Loucy (cell line): ENCODE measurements at regions not wholly inside any gene's neighbourhood (a gene's known extent, or its start where the extent isn't known, plus 50 kb on each side); places are given as distances from the start of the nearest gene placed in this dataset.

Experiments
- H2AFZ ChIP-seq: fragments of 200-600 bp; sonication (generic); 2 replicates; pipeline ENCODE4 v1.6.0; 2016; ENCODE audit warnings: antibody characterized with exemption, mild to moderate bottlenecking, low read length, moderate library complexity
- H3F3A ChIP-seq: fragments of 200-600 bp; 2 replicates; pipeline ENCODE4 v1.6.0; 2016; ENCODE audit warnings: antibody characterized with exemption, low read depth, mild to moderate bottlenecking
- H3K27me3 ChIP-seq: fragments of 200-600 bp; sonication (generic); 2 replicates; pipeline ENCODE4 v1.6.1; 2014; ENCODE audit warnings: low read length, mild to moderate bottlenecking; ENCODE audit not compliant: insufficient read depth, poor library complexity, severe bottlenecking
- H3K36me3 ChIP-seq: fragments of 200-600 bp; sonication (generic); 2 replicates; pipeline ENCODE4 v1.6.1; 2016; ENCODE audit warnings: low read length; ENCODE audit not compliant: insufficient read depth
- H3K4me1 ChIP-seq: fragments of 200-600 bp; sonication (generic); 2 replicates; pipeline ENCODE4 v1.5.1; 2014; ENCODE audit warnings: low read length, mild to moderate bottlenecking; ENCODE audit not compliant: insufficient read depth, poor library complexity, severe bottlenecking
- H3K4me2 ChIP-seq: fragments of 200-600 bp; sonication (generic); 2 replicates; pipeline ENCODE4 v1.6.0; 2014; ENCODE audit warnings: antibody characterized with exemption, low read length, low read depth, mild to moderate bottlenecking; ENCODE audit not compliant: poor library complexity, severe bottlenecking
- H3K4me3 ChIP-seq: fragments of 200-600 bp; sonication (generic); 2 replicates; pipeline ENCODE4 v1.5.1; 2014; ENCODE audit warnings: low read length, mild to moderate bottlenecking, mixed read lengths; ENCODE audit not compliant: poor library complexity, severe bottlenecking
- H3K79me2 ChIP-seq: fragments of 200-600 bp; sonication (generic); 2 replicates; pipeline ENCODE4 v1.6.1; 2014; ENCODE audit warnings: low read length; ENCODE audit not compliant: insufficient read depth
- H3K9ac ChIP-seq: fragments of 200-600 bp; sonication (generic); 2 replicates; pipeline ENCODE4 v1.6.0; 2014; ENCODE audit warnings: mild to moderate bottlenecking, low read depth, low read length, moderate library complexity; ENCODE audit not compliant: poor library complexity, severe bottlenecking
- H3K9me2 ChIP-seq: fragments of 200-600 bp; sonication (generic); replicated peaks from 2 replicates; pipeline ENCODE4 v1.6.1; 2016; ENCODE audit warnings: low read depth, low read length, mixed read lengths
- H3K9me3 ChIP-seq: fragments of 200-600 bp; sonication (generic); 2 replicates; pipeline ENCODE4 v1.6.1; 2014; ENCODE audit warnings: mild to moderate bottlenecking, antibody characterized with exemption, low read length, low read depth; ENCODE audit not compliant: insufficient read depth
- H4K20me1 ChIP-seq: fragments of 200-600 bp; sonication (generic); 2 replicates; pipeline ENCODE4 v1.6.0; 2014; ENCODE audit warnings: antibody characterized with exemption, low read length, mild to moderate bottlenecking; ENCODE audit not compliant: insufficient read depth, poor library complexity, severe bottlenecking
- CTCF ChIP-seq: fragments of 200-600 bp; sonication (generic); conservative IDR thresholded peaks from 2 replicates; pipeline ENCODE4 v1.5.1; 2014; ENCODE audit warnings: mild to moderate bottlenecking, antibody characterized with exemption, low read length
- EZH2phosphoT487 ChIP-seq: fragments of 200-600 bp; IDR thresholded peaks from 2 replicates; pipeline ENCODE4 v1.6.1; 2018; ENCODE audit warnings: antibody characterized with exemption, mild to moderate bottlenecking, moderate library complexity, borderline replicate concordance

- TF ChIP-seq CTCF (no peak), EZH2phosphoT487 (no peak)
Measured at GRCh38 chr1:10906866-10907519, 105.5 kb upstream of the TARDBP start.

GRCh38 chr1:10908266-10908665, 104.2 kb upstream of the TARDBP start:
- H3K4me1 ChIP-seq: peaks cover 62% of the 10 kb centered on the region
- no peaks in the 10 kb centered on the region for H3K9me3 ChIP-seq
- H3K9me2 ChIP-seq: no peaks in the 10 kb centered on the region
- H2AFZ ChIP-seq: no peak overlapping the region
- H3K79me2 ChIP-seq: peaks cover 4% of the 10 kb centered on the region; the same call in 1 of the 2 replicates
- no peaks in the 10 kb centered on the region for H3K36me3 ChIP-seq
- H3K4me3 ChIP-seq: no peak overlapping the region
- no peaks in the 10 kb centered on the region for H4K20me1 ChIP-seq
- H3K27me3 ChIP-seq: no peaks in the 10 kb centered on the region
- TF ChIP-seq CTCF (no peak), EZH2phosphoT487 (no peak)
- H3F3A ChIP-seq: no peaks in the 10 kb centered on the region
- H3K9ac ChIP-seq: no peak overlapping the region
- no peak overlapping the region for H3K4me2 ChIP-seq

More at GRCh38 chr1:10906866-10907519, 105.5 kb upstream of the TARDBP start:
- Histone ChIP-seq H3K4me3 (no peak overlapping the region), H3K4me1 (peaks cover 63% of the 10 kb centered on the region), H3F3A (no peaks in the 10 kb centered on the region), H3K79me2 (no peaks in the 10 kb centered on the region), H4K20me1 (no peaks in the 10 kb centered on the region), H3K9me3 (no peaks in the 10 kb centered on the region), H3K36me3 (no peaks in the 10 kb centered on the region), H2AFZ (no peak overlapping the region), H3K9me2 (no peaks in the 10 kb centered on the region), H3K27me3 (no peaks in the 10 kb centered on the region), H3K9ac (peak overlapping the region; percentile 17), H3K4me2 (no peak overlapping the region)

DNA sequence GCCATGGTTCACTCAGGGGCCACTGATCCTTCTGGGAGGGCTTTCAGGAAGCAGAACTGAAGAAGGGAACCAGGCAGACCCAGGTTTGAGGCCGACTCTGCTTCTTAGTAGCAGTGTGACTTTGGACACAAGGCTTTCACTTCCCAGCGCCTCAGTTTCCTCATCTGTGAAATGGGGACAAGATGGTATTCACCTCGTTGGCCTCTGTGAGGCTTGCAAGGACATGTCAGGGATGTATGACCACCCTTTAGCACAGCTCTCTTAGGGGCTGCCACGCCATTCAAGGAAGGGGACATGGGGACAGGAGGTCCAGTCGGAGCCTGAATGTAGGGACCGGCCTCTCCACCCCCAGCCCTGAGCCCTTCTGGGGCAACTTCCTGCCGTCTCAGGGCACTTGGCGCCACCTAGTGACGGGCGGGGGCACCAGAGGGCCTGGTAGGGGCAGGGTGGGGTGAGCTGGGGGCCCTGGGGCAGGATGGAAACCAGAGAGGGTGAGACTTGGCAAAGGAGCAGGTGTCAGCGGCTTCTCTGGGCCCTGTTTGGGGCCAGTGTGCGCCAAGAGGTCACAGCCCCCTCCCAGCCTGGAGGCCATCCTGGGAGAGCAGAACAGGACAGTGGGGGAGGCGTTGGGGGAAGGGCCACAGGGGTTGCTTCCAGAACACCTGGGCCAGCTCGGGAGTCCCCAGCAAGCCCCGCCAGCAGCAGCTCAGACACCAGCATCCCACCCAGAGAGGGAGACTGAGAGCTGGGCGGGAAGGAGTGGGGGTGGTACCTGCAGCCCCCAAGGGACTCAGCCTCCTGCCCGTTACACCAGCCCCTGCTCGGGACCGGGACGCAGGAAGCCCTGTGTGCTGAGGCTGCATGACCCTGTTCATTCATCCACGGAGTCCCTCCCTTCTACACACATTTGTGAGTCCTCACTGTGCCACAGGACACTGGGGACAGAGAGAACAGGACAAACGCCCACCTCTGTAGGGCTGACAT, 102.5 kb upstream of the TARDBP start:
- no peaks in the 10 kb centered on the region for H3K36me3 ChIP-seq
- no peaks in the 10 kb centered on the region for H3F3A ChIP-seq
- H3K27me3 ChIP-seq: no peaks in the 10 kb centered on the region
- peak overlapping the region; percentile 45 for H3K4me2 ChIP-seq
- no peak overlapping the region for H2AFZ ChIP-seq
- peak overlapping the region; percentile 10 for H3K4me3 ChIP-seq
- H3K79me2 ChIP-seq: peaks cover 19% of the 10 kb centered on the region
- peaks cover 52% of the 10 kb centered on the region for H3K4me1 ChIP-seq
- TF ChIP-seq CTCF (peak; percentile 85), EZH2phosphoT487 (no peak)
- H3K9me3 ChIP-seq: no peaks in the 10 kb centered on the region
- no peaks in the 10 kb centered on the region for H4K20me1 ChIP-seq
- no peaks in the 10 kb centered on the region for H3K9me2 ChIP-seq
- peak overlapping the region; percentile 62 for H3K9ac ChIP-seq
